K562 (cell line): ENCODE measurements at regions not wholly inside any gene's neighbourhood (a gene's known extent, or its start where the extent isn't known, plus 50 kb on each side); places are given as distances from the start of the nearest gene placed in this dataset.

Source experiments
- ATAC-seq: fragments of 200-7000 bp; cut with Tn5 transposase; 3 replicates; pipeline ENCODE4 v1.9.1; 2020; ENCODE audit warnings: moderate library complexity
- BruUV-seq: library from RNA; stranded (reverse); fragments of 400-500 nt; replicated peaks from 2 replicates; lab custom pipeline; 2021; lab: Mats Ljungman, UMichigan
- CTCF ChIA-PET: fragments of 300-600 bp; formaldehyde crosslinking; extraction: SDS; loops from one replicate; lab custom pipeline; 2021; ENCODE audit warnings: low intra/inter-chr PET ratio; lab: Yijun Ruan, JAX
- POLR2A ChIA-PET: fragments of 300-600, 350-650 bp; sonication (Branson Sonifier 250); formaldehyde crosslinking; extraction: SDS; loops from one replicate; lab custom pipeline; 2021; ENCODE audit warnings: antibody characterized with exemption, inconsistent platforms; lab: Yijun Ruan, JAX
- DNase-seq, 4 experiments: peaks; one replicate each; pipeline versions ENCODE4 v3.0.0 to v3.0.0-alpha.2; 2011 to 2018; ENCODE audit warnings: low spot score in 3 of 4, mixed read lengths in 3 of 4; ENCODE audit errors: extremely low read depth in 1 of 4
- FAIRE-seq: peaks from 2 replicates; lab custom pipeline; 2011; peaks lifted over from hg19 to GRCh38; lab: Jason Lieb, UNC
- H2AFZ ChIP-seq: 2 replicates; pipeline ENCODE4 v1.6.0; 2011; ENCODE audit warnings: low read depth, low read length, control low read depth, inconsistent platforms
- H3K27ac ChIP-seq: fragments of 200-600 bp; 3 replicates; pipeline ENCODE4 v1.8.0; 2011; ENCODE audit warnings: low read depth, mild to moderate bottlenecking, control low read depth, inconsistent platforms, low read length, moderate library complexity, mixed read lengths; ENCODE audit errors: extremely low read depth
- H3K27me3 ChIP-seq, 2 experiments: fragments of 300-600 bp in 1 of 2; 2 replicates in 1 of 2; 3 replicates in 1 of 2; pipeline versions ENCODE4 v1.6.0 to v1.8.0; 2011; ENCODE audit warnings: inconsistent platforms in 2 of 2, low read length in 2 of 2, mild to moderate bottlenecking in 1 of 2, mixed read lengths in 1 of 2, moderate library complexity in 1 of 2; ENCODE audit not compliant: control insufficient read depth in 2 of 2, insufficient read depth in 2 of 2
- H3K36me3 ChIP-seq: fragments of 300-600 bp; 3 replicates; pipeline ENCODE4 v1.8.0; 2011; ENCODE audit warnings: mild to moderate bottlenecking, low read length, inconsistent platforms; ENCODE audit not compliant: control insufficient read depth, insufficient read depth
- H3K4me1 ChIP-seq, 2 experiments: fragments of 200-600 bp in 1 of 2; replicated peaks in 1 of 2; 2 replicates in 1 of 2; 3 replicates in 1 of 2; pipeline versions ENCODE4 v1.5.1 to v1.8.0; 2011; ENCODE audit warnings: inconsistent platforms in 2 of 2, low read length in 2 of 2, mild to moderate bottlenecking in 1 of 2, mixed read lengths in 1 of 2, moderate library complexity in 1 of 2; ENCODE audit not compliant: control insufficient read depth in 2 of 2, insufficient read depth in 2 of 2
- H3K4me2 ChIP-seq: 2 replicates; pipeline ENCODE4 v1.6.1; 2011; ENCODE audit warnings: low read length, control low read depth, inconsistent platforms, mixed read lengths; ENCODE audit not compliant: insufficient read depth
- H3K4me3 ChIP-seq: fragments of 200-600 bp; sonication (generic), shearing (Covaris generic); 2 replicates; pipeline ENCODE4 v1.5.1; 2016; ENCODE audit warnings: control low read depth, inconsistent platforms
- H3K79me2 ChIP-seq: fragments of 200-600 bp; 3 replicates; pipeline ENCODE4 v1.8.0; 2011; ENCODE audit warnings: low read length, inconsistent platforms; ENCODE audit not compliant: control insufficient read depth, insufficient read depth
- H3K9ac ChIP-seq, 2 experiments: 2 replicates each; pipeline versions ENCODE4 v1.6.0 to v1.6.1; 2011; ENCODE audit warnings: low read depth in 2 of 2, low read length in 2 of 2, control low read depth in 1 of 2, inconsistent platforms in 1 of 2, mild to moderate bottlenecking in 1 of 2, mixed read lengths in 1 of 2; ENCODE audit not compliant: insufficient read depth in 1 of 2
- H3K9me1 ChIP-seq: one replicate; pipeline ENCODE4 v1.6.0; 2011; ENCODE audit warnings: inconsistent platforms, mild to moderate bottlenecking, low read length, moderate library complexity; ENCODE audit not compliant: control insufficient read depth, insufficient read depth
- H3K9me3 ChIP-seq: replicated peaks from 2 replicates; pipeline ENCODE4 v1.5.1; 2011; ENCODE audit warnings: low read depth, low read length, inconsistent platforms; ENCODE audit not compliant: control insufficient read depth, insufficient read depth
- H4K20me1 ChIP-seq: replicated peaks from 2 replicates; pipeline ENCODE4 v1.6.1; 2011; ENCODE audit warnings: low read length, inconsistent platforms, mixed read lengths; ENCODE audit not compliant: control insufficient read depth, insufficient read depth
- ARID2 ChIP-seq: fragments of 450-650 bp; IDR thresholded peaks from 2 replicates; pipeline ENCODE4 v1.6.1; 2017; ENCODE audit warnings: antibody characterized with exemption, mild to moderate bottlenecking
- BHLHE40 ChIP-seq: IDR thresholded peaks from 2 replicates; pipeline ENCODE4 v1.6.1; 2011; ENCODE audit warnings: low read length, improper control_type of control experiment
- FOXK1 ChIP-seq: sonication (generic); formaldehyde crosslinking; IDR thresholded peaks from 2 replicates; pipeline ENCODE4 v1.8.0; 2022; ENCODE audit warnings: missing genetic modification reagents, mild to moderate bottlenecking, borderline replicate concordance
- IRF1 ChIP-seq: sonication (generic); formaldehyde crosslinking; IDR thresholded peaks from 2 replicates; pipeline ENCODE4 v1.8.0; 2022; ENCODE audit warnings: missing genetic modification reagents, mild to moderate bottlenecking, borderline replicate concordance
- KLF13 ChIP-seq: fragments of 450-650 bp; IDR thresholded peaks from 2 replicates; pipeline ENCODE4 v1.6.1; 2016; ENCODE audit warnings: missing genetic modification characterization, low read depth, mild to moderate bottlenecking, missing compliant biosample characterization, moderate library complexity, borderline replicate concordance
- NR0B1 ChIP-seq: fragments of 450-650 bp; IDR thresholded peaks from one replicate; pipeline ENCODE4 v1.6.1; 2018; ENCODE audit warnings: mild to moderate bottlenecking, moderate library complexity; ENCODE audit not compliant: partially characterized antibody
- REST ChIP-seq, 2 experiments: fragments of 450-650 bp; formaldehyde crosslinking in 1 of 2; IDR thresholded peaks; 2 replicates each; pipeline versions ENCODE4 v1.4.0 to v1.6.1; 2014 to 2020; ENCODE audit warnings: mild to moderate bottlenecking in 2 of 2, borderline replicate concordance in 1 of 2, low read depth in 1 of 2
- SMAD3 ChIP-seq: fragments of 450-650 bp; formaldehyde crosslinking; conservative IDR thresholded peaks from 2 replicates; pipeline ENCODE4 v1.4.0; 2020; ENCODE audit warnings: mild to moderate bottlenecking
- SP1 ChIP-seq: sonication (generic); formaldehyde crosslinking; IDR thresholded peaks from 2 replicates; pipeline ENCODE4 v1.8.1; 2022; ENCODE audit warnings: mild to moderate bottlenecking, missing genetic modification reagents
- TAF7 ChIP-seq: fragments of 450-650 bp; IDR thresholded peaks from 2 replicates; pipeline ENCODE4 v1.6.1; 2016; ENCODE audit warnings: missing genetic modification characterization, missing compliant biosample characterization
- WGBS: fragments of 100-300 bp; shearing (Covaris generic); methylation state at CpG from one replicate; pipeline ENCODE4 v1.1.6; 2016; ENCODE audit warnings: low coverage, mixed read lengths; ENCODE audit not compliant: insufficient coverage; ENCODE audit errors: missing lambda C conversion rate; 5-methylcytosine and 5-hydroxymethylcytosine counted together
- in situ Hi-C: fragments of 300-500 bp; cut with MboI; formaldehyde crosslinking; loops from 4 replicates; pipeline ENCODE4 v1.15.0; 2018; ENCODE audit warnings: inconsistent platforms, mixed read lengths
- intact Hi-C: fragments of 100-400 bp; cut with micrococcal nuclease; formaldehyde crosslinking; loops from 2 replicates; pipeline ENCODE4 v1.14.2; 2022

GRCh38 chr14:30267141-30267540 lies 291.8 kb upstream of the G2E3 start:
- no peak for ATAC-seq
- no peak overlapping the region for H3K27ac ChIP-seq
- DNase-seq, result no peak
- no TSS peak for BruUV-seq
- no peaks in the 10 kb centered on the region for H3K9me3 ChIP-seq
- no peaks in the 10 kb centered on the region for H3K27me3 ChIP-seq
- in situ Hi-C loops (no loop called here), intact Hi-C loops (no loop called here)
- no peaks in the 10 kb centered on the region for H3K79me2 ChIP-seq
- H4K20me1 ChIP-seq, result no peaks in the 10 kb centered on the region
- H3K36me3 ChIP-seq, result no peaks in the 10 kb centered on the region
- no CpG with 5 or more reads among the region's 1 CpG for WGBS
- no peak overlapping the region for H3K4me2 ChIP-seq
- no peak overlapping the region for H3K4me3 ChIP-seq
- no peaks in the 10 kb centered on the region for H3K9me1 ChIP-seq
- FAIRE-seq, result no peak
- no peaks in the 10 kb centered on the region for H3K4me1 ChIP-seq
- POLR2A ChIA-PET, result no interaction called here
- H2AFZ ChIP-seq, result no peak overlapping the region
- TF ChIP-seq FOXK1 (CRISPR knock-in tag) (no peak), NR0B1 (no peak), ARID2 (no peak), TAF7 (tag) (no peak), BHLHE40 (no peak), SP1 (CRISPR knock-in tag) (no peak), SMAD3 (no peak), IRF1 (CRISPR knock-in tag) (no peak), KLF13 (tag) (no peak), REST (IDR thresholded peaks at IDR 0.05; ENCODE audit: borderline replicate concordance) (no peak), REST (CRISPR knock-in tag; IDR thresholded peaks at IDR 0.05; ENCODE audit: low read depth) (no peak)
- H3K9ac ChIP-seq, result no peak overlapping the region
- CTCF ChIA-PET, result no interaction called here
